ENCODE measurements at regions not wholly inside any gene's neighbourhood (a gene's known extent, or its start where the extent isn't known, plus 50 kb on each side); places are given as distances from the start of the nearest gene placed in this dataset.

DNA sequence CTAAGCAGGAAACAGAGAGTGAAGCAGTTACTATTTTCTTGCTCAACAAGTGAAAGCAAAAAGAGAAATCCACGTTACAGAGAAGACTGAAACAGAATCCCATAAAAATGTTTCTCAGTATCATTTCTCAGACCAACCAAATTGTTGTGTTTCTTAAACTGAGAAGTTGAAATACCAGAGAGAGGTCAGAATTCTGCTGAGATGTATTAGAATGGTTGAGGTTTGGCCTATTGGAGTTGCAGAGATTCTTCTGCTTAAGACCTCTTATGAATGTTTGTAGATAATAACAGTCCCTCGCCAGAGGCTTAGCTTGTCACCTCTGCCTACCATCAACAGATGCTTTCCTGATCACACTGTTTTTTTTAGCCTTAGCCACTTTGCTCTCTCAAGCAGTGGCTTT, 481.4 kb downstream of the TRIML1 start:
- no peak for TF ChIP-seq POLR2A (IDR thresholded peaks at IDR 0.05)
- no peak for TF ChIP-seq CTCF (IDR thresholded peaks at IDR 0.05)
